ENCODE measurements at regions not wholly inside any gene's neighbourhood (a gene's known extent, or its start where the extent isn't known, plus 50 kb on each side); places are given as distances from the start of the nearest gene placed in this dataset.

DNA sequence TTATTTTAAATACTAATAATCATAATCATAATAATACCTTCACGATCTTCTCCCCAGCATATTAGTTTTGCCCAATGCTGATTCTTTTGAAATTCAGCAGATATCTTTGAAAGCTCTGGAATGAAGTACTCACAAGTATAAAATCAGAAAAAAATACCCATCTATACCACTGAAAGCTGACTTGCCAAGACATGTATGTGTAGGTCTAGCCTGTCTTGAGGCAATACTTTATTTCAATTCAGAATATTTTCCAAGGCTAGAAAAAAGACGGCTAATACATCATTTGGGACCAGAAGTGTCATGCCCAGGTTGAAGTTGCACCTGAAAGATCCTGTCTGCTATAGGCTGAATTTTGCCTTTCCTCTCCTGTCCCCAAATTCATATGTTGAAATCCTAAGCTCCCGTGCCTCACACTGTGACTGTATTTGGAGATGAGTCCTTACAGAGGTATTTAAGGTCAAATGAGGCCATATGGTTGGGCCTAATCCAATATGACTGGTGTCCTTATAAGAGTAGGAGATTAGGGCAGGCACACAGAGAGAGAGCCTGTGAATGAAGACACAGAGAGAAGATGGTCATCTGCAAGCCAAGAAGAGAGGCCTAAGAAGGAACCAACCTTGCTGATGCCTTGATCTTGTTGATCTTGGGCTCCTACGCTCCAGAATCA is 255.9 kb upstream of the CMC1 start:
- Histone ChIP-seq H3K27me3 (replicated peaks; ENCODE audit: insufficient read depth) (no peaks in the 10 kb centered on the region), H3K4me1 (ENCODE audit: control insufficient read depth in 1 of 2, low read depth in 2 of 2) (no peaks in the 10 kb centered on the region), H3K9me3 (no peaks in the 10 kb centered on the region), H3K36me3 (no peaks in the 10 kb centered on the region), H3K27ac (no peak overlapping the region), H3K4me3 (no peak overlapping the region)
- DNase-seq (ENCODE audit: low spot score) (no peak), ATAC-seq (ENCODE audit: insufficient number of reproducible peaks, low FRiP score, low read depth) (no peak)
- TF ChIP-seq, protein P1, sequence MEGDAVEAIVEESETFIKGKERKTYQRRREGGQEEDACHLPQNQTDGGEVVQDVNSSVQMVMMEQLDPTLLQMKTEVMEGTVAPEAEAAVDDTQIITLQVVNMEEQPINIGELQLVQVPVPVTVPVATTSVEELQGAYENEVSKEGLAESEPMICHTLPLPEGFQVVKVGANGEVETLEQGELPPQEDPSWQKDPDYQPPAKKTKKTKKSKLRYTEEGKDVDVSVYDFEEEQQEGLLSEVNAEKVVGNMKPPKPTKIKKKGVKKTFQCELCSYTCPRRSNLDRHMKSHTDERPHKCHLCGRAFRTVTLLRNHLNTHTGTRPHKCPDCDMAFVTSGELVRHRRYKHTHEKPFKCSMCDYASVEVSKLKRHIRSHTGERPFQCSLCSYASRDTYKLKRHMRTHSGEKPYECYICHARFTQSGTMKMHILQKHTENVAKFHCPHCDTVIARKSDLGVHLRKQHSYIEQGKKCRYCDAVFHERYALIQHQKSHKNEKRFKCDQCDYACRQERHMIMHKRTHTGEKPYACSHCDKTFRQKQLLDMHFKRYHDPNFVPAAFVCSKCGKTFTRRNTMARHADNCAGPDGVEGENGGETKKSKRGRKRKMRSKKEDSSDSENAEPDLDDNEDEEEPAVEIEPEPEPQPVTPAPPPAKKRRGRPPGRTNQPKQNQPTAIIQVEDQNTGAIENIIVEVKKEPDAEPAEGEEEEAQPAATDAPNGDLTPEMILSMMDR (IDR thresholded peaks at IDR 0.05) = no peak

DNA sequence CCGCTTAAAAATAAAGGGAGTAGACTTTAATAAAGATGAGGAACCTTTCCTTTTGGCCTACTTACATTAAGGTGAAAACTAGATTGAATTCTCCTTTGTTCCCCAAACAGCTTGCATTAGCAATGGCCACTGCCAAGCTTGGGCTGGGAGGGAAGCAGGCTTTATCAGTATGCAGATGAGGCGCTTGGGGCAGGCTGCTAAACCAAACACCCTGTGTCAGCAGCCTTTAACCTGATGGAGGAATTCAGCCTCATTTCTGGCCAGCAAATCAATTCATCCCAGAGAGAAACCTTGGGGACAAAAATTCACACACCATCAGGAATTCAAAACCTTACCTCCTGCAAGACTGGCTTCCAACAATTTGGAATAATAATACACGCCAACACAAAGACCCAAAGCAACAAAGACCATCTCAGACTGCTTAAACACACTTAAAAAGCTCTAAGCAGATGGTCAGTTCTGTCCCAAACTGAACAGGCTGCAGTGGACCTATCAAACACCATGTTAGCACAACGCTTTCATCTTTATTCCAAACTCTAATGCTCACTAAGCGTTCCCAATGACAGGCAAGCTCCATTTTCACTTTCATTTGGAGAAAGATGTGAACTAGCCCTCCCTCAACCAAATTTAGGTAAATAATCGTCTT is 255.1 kb upstream of the CMC1 start:
- Histone ChIP-seq H3K27ac (no peak overlapping the region), H3K4me1 (ENCODE audit: control insufficient read depth in 1 of 2, low read depth in 2 of 2) (no peaks in the 10 kb centered on the region), H3K9me3 (no peaks in the 10 kb centered on the region), H3K36me3 (no peaks in the 10 kb centered on the region), H3K27me3 (replicated peaks; ENCODE audit: insufficient read depth) (no peaks in the 10 kb centered on the region), H3K4me3 (no peak overlapping the region)
- TF ChIP-seq, protein P1 (IDR thresholded peaks at IDR 0.05) = no peak
- ATAC-seq (ENCODE audit: insufficient number of reproducible peaks, low FRiP score, low read depth) = no peak
- DNase-seq (ENCODE audit: low spot score) = no peak

DNA sequence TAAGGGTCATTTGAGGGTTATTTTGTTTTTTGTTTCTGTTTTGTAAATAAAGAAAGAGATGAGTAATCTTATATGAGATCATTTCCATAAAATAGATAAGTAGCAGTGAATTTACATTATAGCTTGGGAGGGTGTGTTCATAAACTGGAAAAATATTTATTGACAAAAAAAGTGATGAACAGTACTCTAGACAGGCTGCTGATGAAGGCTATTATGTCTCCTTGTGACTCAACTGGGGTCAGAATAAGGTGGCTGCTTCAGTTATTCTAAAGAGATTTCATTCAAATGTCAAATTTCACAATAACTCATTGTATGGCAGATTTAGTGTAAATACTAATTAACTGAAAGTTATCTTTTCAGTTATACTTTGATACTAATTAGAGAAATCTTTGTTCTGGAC is 251.1 kb upstream of the CMC1 start:
- Histone ChIP-seq H3K27me3 (replicated peaks; ENCODE audit: insufficient read depth) (no peaks in the 10 kb centered on the region), H3K27ac (no peak overlapping the region), H3K4me3 (no peak overlapping the region), H3K9me3 (no peaks in the 10 kb centered on the region), H3K4me1 (ENCODE audit: control insufficient read depth in 1 of 2, low read depth in 2 of 2) (no peaks in the 10 kb centered on the region), H3K36me3 (no peaks in the 10 kb centered on the region)
- TF ChIP-seq, protein P1 (IDR thresholded peaks at IDR 0.05) = no peak
- ATAC-seq (ENCODE audit: insufficient number of reproducible peaks, low FRiP score, low read depth) (no peak), DNase-seq (ENCODE audit: low spot score) (no peak)

DNA sequence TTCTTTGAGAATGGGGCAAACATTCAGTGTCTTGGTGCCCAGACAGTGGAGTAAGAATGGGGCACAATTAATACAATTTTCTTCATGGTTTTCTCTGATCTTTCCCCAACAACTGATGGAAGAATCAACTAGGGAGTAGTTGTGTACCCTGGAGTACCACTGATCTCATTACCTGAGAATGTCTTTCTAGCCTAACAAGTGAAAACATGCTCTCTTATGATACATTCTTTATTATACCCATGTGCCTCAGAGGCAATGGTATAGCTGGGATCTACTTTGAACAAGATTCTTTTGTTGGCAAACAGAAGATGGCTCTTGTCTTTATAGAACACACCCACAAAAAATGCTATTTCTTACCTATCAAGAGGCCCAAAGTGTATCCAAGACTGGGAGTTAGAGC is 250.6 kb upstream of the CMC1 start:
- no peak overlapping the region for H3K4me3 ChIP-seq
- TF ChIP-seq, protein P1 (IDR thresholded peaks at IDR 0.05) = no peak
- H3K9me3 ChIP-seq = no peaks in the 10 kb centered on the region
- ATAC-seq (ENCODE audit: insufficient number of reproducible peaks, low FRiP score, low read depth) (no peak), DNase-seq (ENCODE audit: low spot score) (no peak)
- H3K36me3 ChIP-seq = no peaks in the 10 kb centered on the region
- no peak overlapping the region for H3K27ac ChIP-seq
- no peaks in the 10 kb centered on the region for H3K4me1 ChIP-seq (ENCODE audit: control insufficient read depth in 1 of 2, low read depth in 2 of 2)
- no peaks in the 10 kb centered on the region for H3K27me3 ChIP-seq (replicated peaks; ENCODE audit: insufficient read depth)

DNA sequence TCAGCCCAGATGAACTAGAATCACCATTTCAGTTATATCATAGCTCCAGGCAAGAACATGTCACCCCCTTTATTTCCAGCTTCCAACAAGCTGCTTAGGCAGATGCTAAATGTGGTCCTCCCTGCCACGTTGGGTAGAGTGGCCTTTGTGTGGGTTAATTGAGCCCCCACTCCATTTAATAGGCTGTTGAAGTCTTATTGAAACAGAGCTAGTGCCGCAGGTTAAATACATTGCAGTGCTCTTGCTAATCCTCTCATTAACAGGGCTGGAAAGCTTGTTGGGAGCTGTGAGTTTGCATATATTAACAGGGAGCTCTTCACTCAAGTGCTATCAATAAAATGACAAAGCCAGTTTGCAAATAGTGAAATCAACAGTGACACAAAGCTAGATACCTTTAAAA is 248.4 kb upstream of the CMC1 start:
- TF ChIP-seq, protein P1 (IDR thresholded peaks at IDR 0.05) = no peak
- Histone ChIP-seq H3K36me3 (no peaks in the 10 kb centered on the region), H3K4me1 (ENCODE audit: control insufficient read depth in 1 of 2, low read depth in 2 of 2) (no peaks in the 10 kb centered on the region), H3K27me3 (replicated peaks; ENCODE audit: insufficient read depth) (no peaks in the 10 kb centered on the region), H3K9me3 (no peaks in the 10 kb centered on the region), H3K27ac (no peak overlapping the region), H3K4me3 (no peak overlapping the region)
- DNase-seq (ENCODE audit: low spot score) = no peak
- ATAC-seq (ENCODE audit: insufficient number of reproducible peaks, low FRiP score, low read depth) = no peak
